ENCODE measurements at regions not wholly inside any gene's neighbourhood (a gene's known extent, or its start where the extent isn't known, plus 50 kb on each side); places are given as distances from the start of the nearest gene placed in this dataset.

GRCh38 chr1:57623039-57623790, 199.4 kb upstream of the DAB1 start:
- TF ChIP-seq EZH2phosphoT487 (IDR thresholded peaks at IDR 0.05; ENCODE audit: low read depth, severe bottlenecking, unreplicated experiment): no peak
- no peak for TF ChIP-seq CTCF (IDR thresholded peaks at IDR 0.05; ENCODE audit: poor library complexity)
